Activated CD4-positive, CD25-positive, alpha-beta regulatory T cell treated with anti-CD3 and anti-CD28 coated beads, Interleukin-2, amount 50 U/mL, for 72 hours (primary cell): ENCODE measurements at regions not wholly inside any gene's neighbourhood (a gene's known extent, or its start where the extent isn't known, plus 50 kb on each side); places are given as distances from the start of the nearest gene placed in this dataset.
"Not testable (repeated sequence)": the region's sequence is repeated elsewhere in the genome, so short reads cannot be mapped to it uniquely, and the experiment has no call there.

ENCODE experiments used
- DNase-seq: peaks from one replicate; pipeline ENCODE4 v3.0.0; 2021

DNA sequence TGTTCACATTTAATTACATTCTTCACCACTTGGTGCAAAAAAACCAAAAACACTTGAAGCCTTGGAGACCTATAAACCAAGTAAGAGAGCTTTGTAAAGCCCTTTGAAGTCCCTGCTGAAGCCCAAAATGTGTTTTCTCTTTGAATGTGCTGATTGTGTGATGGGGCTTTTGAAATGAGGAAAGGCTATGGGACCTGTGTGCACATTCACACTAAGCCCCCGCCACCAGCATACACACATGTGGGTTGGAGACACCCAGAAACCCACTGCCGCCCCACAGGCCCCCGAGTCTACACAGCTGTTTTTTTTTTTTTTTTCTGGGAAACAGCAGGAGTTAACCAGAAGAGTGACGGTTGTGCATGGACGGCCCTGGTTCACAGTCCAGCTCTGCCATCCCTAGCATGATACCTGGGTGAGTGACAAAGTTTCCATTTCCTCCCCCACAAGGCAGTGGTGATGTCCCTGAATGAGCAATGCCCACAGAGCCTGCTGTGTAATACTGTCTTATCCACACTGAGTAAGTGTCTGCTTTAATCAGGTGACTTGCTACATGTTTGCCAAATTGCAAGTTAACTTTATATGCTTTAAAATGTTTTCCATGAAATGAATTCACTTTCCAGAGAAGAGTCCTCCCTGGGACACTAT, 154.6 kb upstream of the GDF10 start:
- no peak for DNase-seq

DNA sequence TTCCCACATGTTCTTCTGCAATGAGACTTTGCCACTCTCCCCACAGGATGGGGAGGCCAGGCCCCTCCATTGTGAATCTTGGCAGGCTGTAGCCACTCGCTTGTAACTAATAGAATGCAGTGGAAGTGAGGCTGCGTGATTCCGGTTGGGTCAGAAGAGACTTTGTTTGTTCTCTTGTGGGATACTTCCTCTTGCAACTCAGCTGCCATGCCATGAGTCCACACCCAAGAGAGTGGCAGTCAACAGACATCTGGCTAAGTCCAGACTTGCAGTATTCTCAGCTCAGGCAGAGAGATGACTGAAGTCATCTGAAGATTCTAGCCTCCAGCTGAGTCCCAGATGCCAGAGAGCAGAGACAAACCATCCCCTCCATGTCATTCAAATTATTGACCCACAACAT, 153.4 kb upstream of the GDF10 start:
- no peak for DNase-seq

DNA sequence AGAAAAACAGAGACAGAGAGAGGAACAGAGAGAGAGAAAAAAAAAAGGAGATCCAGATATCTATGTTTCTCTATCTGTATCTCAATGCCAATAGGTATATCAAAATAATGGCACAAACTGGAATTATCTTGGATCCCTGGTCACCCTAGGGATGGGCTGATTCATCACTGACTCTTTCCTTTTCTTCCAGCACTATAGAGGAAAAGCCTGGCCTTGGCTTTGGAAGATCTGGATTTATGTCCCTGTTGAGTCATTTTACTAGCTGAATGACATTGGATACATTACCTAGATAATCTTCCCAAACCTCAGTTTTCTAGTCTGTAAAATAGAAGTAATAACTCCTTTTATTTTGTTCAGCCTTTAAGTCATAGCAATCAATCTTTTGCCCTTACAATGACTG, 152.8 kb upstream of the GDF10 start:
- DNase-seq, result no peak

DNA sequence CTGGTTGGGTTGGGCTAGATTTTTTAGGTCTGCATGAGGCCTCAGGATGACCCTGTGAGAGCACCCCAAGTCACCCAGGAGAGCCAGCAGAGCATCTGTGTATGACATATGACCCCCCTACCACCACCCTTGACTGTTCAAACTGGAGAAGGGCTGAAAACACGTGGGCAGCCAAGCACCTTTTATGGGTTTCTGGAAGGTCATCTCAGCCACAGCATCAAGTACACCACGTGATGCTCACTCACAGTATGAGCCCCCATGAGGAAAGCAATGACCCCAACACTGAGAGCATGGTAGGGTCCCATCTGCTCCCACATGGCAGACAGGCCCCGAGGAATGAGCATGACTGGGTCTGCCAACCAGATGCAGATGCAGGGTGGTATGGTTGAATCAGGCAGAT, 149.4 kb upstream of the GDF10 start:
- no peak for DNase-seq

DNA sequence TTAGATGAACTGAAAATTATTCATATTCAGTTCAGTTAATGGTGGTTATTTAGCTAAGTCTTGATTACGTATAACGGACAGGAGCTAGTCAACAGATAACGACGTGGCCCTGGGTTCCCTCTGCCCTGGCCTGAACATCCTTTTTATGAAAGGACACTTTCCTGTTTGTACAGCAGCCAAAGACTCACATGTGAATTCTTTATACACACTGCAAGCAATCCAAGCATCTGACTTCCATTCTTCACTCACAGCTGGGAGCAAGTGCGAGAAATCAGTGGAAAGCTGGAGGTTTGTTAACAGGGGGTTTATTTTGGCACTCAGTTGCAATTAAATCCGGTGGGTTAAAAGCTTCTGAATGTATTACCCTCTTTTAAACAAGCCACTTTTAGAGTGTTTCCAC, 148.1 kb upstream of the GDF10 start:
- no peak for DNase-seq

DNA sequence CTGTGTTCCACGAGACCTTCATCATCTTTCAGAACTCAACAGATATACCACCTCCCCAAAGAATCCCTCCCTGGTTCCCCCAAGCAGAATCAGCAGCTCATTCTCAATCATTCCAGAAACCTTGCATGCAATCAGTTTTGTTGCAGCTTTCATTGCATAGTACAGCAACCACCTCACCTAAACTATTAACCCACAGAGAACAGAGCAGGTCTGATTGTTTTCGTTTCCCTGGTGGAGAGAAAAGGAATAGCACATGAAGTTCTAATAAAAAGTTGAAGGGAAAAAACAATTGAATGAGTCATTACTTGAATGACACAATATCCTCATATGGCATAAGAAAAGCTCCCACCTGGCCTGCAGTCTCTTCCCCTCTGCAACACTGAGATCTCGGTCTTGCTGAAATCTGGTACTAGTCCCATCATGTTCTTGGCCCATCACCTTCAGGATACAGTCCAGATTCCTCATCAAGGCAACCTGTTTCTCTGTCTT, 147.1 kb upstream of the GDF10 start:
- DNase-seq, result no peak

DNA sequence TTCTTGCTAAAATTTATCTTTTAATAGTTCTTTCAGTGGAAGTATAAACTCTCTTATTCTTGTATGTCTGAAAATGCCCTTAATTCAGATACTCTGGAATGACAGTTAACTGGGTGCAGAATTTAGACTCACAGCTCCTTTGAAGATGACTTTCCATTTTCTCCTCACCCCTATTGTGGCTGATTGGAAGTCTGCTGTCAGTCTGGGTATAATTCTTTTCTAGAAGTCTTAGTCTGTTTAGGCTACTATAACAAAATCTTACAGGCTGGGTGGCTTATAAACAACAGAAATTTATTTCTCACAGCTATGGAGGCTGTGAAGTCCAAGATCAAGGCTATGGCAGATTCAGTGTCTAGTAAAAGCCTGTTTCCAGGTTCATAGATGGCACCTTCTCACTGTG, 145.2 kb upstream of the GDF10 start:
- no peak for DNase-seq

DNA sequence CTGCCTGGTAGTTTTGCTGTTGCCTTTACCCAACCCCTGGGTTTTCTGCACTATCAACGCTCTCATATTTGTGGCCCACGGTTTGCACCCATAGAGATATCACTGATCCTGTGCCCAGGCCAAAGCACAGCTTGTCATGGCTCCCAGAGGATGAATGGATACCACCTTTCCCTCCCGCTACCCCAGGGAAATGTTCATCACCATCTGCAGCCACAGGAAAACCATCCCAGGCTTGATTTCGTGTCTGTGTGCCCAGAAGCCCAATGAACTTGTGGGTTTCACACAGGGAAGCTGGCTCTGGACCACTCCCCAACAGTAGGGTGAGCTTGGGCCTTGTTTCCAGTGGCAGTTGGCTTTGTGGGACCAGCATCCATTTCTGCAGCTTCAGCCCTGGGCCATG, 143.1 kb upstream of the GDF10 start:
- DNase-seq, result no peak

DNA sequence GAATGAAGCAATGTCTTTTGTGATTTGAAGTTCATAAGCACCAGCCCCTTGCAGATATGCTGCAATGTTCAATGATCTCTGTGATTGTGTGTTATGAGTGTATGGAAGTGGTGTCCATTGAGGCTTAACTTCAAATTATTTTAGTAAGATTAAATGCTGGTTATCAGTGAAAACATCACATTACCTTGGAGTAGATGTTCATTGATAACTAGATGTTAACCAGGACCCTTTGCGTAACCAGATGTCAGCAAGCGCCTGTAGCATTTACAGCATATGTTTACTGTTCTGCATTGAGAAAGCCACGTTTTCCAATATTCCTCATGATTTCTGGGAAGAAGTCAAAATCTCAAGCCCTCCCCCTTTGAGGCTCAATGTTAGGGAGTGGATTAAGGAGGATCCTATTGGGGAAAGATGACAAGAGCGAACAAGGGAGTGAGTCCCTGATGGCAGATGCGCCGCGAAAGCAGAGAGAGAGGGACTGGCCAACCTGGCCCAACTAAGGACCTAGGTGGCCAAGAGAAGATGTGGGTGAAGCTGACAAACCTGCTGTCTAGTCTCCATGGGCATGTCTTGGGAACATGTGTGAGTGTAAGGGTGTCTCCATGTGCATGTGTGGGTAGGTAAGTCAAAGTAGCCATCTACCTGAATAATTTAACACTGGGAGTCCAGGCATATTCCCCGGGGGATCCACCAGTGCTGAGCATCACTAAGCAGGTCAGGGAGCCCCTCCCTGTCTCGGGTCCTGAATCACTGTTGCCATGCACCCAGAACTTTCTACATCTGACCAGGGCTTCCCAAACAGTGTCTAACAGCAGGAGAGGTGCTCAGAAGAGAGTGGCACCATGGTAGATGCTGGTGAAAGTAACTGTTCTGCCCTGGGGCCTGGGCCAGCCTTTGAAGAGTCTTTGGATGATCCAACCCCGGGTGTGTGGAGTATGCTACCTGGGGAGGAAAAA, 141.6 kb upstream of the GDF10 start:
- no peak for DNase-seq

DNA sequence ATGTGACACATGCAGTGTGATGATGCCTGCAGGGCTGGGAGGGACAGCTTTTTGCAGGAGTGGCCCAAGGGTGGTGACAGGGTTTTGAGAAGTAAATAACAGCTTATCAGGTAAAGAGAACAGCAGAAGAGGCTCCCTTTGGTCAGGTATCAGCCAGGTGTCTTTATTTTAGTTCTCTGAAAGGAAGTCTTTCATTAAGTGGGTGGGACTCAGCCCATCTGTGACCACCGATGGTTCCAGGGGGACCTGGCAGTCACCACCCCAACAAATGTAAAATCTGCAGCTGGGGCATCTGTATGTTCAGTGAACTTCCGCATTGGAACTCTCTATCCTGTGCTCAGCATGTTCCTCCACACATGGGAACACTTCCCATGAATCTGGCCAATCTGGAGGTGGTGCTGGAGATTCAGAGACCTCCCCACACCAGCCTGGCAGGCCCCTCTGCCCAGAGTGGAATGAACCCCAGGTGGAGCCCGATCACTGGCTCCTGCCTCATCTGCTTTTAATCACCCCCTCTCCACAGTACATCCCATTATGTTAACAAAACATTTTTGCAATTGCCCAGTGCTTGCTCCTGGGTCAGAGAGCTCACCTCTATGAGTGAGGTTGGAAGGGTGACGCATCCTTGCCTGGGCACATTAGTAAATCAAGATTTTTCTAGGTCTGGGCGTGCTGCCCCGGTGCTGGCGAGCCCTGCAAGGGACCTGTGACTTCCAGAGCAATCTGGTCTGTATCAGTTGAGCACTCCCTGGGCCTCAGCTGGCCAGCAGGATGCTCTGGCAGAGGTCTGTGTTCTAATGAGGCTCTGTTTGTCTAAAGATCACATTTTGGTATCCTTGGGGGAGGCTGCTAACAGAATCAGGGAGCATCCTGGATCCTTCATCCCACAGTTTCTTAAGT, 140.4 kb upstream of the GDF10 start:
- DNase-seq, result no peak

DNA sequence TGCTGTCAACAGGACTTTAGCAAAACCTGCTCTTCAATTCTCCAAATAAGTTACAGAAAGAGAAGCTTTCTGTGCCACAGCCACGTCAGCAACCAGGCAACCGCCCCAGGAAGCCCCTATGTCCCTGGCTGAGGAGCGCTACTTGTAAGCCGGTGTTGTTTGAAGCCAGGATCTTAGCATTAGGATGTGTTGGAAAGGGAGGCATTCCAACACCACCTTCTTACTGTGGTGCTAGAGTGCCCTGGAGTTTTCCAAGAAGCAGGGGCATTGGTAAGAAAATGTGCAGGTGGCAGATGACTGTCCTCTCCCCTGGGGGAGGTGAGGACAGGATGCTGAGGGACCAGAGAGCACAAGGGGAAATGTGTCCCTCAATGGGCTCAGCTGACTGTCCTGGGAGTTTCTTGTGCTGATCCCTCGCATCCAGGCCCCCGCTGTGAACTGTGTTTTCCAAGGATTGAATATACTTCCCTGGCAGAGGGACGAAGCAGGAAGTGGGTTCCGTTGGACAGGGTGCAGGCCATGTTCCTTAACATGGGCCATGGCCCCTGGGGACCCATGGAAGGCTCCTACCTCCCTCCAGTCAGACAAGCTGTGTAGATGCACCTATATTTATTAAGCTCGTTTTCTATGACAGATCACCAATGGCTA, 139.6 kb upstream of the GDF10 start:
- no peak for DNase-seq

DNA sequence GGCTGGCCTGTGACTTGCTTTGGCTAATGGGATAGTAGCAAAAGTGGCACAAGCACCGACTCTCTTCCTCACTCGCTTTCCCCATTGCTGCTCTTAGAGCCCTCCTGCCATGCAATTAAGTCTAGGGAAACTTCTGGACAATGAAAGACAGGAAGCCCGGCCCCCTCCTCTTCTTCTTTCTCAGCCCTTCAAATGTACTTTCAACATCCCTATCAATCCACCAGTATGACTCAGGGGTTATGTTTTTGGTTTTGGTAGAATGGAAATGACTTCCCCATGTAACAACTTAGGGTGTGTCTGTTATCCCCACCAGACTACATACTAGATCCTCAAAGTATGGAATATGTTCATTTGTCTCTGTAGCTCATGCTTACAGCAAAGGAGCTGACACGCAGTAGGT, 139.0 kb upstream of the GDF10 start:
- no peak for DNase-seq

DNA sequence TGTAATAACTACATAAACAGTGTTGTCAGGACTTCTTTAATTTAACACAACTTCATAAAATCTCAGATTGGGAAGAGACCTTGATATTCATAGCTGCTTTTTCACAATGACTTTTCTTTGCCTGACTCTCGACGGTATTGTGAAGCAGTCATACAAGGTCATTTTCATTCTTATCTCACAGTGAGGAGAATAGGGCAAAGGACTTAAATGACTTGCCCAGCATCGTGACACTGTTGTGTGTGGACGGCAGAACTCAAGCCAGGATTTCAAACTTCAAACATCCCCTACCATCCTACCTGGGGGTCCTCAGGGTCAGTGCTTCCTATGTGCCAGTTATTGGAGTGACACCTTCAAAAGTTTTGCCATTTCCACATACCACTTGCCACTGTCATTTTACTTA, 138.5 kb upstream of the GDF10 start:
- DNase-seq, result no peak

DNA sequence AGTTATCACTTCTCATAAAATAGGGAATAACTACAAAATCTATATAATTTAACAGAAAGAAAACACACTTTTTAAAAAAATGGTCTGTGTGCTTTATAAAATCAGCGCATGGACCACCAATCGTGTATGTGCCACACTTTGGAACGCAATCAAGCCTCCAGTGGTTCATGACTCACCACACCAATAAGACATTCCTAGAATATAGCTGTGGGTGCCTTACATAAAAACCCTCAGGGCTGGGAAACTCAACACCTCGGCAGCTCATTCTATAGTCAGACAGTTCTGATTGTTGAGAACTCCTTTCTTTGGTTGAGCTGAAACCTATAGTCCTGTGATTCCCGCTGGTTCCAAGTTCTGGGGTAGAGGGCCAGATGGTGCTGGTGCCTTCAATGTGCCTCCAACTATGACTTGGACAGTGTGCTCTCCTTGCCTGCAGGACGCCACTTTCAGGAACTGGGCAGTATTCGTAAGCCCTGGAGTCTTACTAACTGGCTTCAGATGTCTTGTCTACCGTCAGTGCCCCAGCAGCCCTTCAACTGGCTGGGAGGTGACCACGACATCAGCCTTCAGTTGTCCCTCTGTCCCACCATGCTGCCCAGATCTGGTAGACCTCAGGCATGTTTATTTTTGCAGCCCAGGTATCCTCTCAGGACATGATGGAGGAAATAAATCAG, 135.7 kb upstream of the GDF10 start:
- no peak for DNase-seq

DNA sequence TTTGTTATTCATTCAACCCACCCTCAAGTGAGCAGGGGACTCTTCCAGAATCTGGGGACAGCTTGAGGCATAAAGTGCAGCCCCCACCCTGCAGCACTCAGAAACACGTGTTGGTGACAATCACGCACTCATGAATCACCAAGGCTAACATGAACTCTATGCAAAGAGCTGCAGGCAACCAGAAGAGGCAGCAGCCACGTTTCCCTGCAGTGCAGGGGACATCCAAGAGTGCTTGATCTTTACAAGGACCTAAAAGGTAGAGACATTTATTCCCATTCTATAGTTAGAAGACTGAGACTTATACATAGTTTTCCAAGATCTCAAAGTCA, 135.2 kb upstream of the GDF10 start:
- no peak for DNase-seq

DNA sequence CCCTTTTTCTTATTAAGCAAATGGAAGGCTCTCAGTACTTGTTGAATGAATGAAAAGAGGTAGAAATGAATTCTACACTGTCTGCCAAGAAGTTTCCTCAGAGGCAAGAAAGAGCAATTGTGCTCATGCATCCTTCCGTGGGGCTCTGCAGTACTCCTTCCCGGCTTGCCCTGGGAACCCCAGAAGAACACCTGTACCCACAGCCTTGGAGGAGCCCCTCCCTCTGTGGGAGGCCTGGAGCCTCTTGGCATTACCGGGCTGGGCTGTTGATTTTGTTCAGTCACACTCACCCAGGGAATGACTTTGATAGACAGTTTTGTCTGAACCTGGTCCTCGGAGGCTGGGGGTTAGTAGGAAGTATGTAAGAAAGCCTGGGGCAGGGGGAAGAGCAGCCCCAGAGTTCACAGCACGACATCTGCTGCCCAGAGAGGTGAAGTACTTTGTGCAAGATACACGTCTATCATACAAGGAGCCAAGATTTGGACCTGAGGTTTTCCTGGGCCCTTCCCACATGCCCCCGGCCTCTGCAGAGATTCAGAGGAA, 134.8 kb upstream of the GDF10 start:
- DNase-seq, result no peak

DNA sequence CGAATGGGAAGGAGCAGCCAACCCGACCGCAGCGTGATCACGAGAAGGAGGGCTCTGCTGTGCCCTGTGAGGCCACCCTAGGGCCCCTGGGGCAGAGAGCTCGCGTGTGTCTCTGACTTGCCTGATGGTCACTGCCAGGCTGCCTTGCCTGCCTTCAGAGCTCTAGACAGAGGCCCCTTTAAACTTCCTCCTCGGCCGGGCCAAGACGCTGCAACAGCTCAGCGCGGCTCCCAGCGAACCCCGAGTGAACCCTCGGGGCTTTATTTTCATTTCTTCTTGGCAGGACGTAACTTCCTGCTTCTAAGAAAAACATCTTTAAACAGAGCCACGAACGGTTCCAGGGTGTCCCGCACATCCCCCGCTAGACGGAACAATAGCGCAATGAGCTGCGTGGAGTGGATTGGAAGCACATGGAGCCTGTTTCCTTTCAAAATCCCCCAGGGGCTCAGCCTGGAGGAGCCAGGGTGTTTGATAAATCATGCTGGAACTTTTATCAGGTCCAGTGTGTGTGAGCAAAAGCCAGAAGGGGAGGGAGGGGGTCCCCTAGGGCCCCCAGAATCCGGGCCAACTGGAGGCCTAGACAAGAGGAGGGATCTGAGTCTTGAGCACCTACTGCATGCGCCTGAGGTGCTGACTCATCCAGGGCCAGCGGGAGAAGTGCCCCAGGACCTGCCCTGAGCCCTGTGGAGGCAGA, 134.1 kb upstream of the GDF10 start:
- peak; percentile 47 for DNase-seq

DNA sequence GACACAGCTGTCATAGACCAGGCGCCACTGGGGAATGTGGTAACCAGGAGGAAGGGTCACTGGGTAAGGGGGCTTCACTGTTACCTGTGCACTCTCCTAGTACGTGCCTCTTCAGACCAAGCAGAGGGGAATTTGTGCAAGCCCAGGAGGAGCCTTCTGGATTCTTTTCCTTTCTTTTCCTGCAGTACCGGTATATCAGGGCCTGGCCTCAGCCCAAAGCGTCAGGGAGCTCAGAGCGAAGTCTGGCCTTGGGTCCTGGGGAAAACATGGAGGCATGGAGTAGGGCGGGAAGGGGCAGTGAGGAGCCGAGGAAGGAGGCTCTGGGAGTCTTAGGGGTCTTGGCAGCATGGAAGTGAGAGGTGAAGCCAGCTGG, 133.6 kb upstream of the GDF10 start:
- no peak for DNase-seq

DNA sequence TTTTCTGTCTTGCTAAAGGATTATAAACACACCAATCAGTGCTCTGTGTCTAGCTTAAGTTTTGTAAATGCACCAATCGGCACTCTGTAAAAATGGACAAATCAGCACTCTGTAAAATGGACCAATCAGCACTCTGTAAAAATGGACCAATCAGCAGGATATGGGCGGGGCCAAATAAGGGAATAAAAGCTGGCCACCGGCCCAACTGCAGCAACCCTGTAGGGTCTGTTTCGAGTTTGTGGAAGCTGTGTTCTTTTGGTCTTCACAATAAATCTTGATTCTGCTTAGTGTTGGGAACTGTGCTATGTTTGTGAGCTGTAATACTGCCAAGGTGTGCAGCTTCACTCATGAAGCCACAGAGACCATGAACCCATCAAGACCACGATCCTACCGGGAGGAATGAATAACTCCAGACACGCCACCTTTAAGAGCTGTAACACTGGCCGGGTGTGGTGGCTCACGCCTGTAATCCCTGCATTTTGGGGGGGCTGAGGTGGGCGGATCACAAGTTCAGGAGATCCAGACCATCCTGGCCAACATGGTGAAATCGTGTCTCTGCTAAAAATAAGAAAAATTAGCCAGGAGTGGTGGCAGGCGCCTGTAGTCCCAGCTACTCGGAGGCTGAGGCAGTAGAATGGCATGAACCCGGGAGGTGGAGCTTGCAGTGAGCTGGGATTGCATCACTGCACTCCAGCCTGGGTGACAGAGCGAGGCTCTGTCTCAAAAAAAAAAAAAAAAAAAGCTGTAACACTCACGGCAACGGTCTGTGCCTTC, 133.0 kb upstream of the GDF10 start:
- not testable (repeated sequence) for DNase-seq

DNA sequence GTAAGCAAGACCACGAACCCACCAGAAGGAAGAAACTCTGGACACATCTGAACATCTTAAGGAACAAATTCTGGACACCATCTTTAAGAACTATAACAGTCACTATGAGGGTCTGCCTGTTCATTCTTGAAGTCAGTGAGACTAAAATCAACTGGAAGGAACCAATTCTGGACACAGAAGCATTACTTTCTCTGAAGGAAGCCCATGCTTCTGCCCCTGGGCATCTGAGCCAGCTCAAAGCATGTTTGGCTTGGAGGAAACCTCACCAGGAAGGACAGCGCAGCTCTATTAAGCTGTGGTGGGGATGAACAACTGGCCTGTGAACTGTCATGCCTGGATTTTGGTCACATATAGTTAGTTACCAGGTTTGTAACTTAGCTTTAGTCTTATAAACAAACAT, 132.4 kb upstream of the GDF10 start:
- no peak for DNase-seq

DNA sequence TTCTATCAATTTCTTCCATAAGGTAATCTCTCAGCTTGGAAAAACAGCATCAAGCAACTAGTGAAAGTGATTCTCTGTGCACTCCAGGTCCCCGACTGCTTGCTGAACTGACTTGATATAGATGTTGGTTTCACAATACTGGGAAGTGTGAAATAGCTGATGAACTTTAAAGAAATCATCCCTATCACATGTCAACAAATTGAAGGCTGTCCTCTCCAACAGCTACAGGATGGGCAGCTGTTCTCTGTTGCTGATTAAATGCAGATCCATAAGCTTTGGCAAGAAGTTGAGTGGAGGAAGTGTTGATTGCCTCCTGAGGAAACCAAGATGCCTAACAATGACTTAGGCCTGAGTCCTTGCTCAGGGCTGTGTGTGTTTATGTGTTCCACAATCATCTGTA, 130.4 kb upstream of the GDF10 start:
- DNase-seq, result no peak
